ENCODE measurements at regions not wholly inside any gene's neighbourhood (a gene's known extent, or its start where the extent isn't known, plus 50 kb on each side); places are given as distances from the start of the nearest gene placed in this dataset.

GRCh38 chr22:34804604-34805003, 261.4 kb upstream of the ISX start:
- FAIRE-seq (no peak), ATAC-seq (no peak)
- POLR2A ChIA-PET, result no interaction called here

DNA sequence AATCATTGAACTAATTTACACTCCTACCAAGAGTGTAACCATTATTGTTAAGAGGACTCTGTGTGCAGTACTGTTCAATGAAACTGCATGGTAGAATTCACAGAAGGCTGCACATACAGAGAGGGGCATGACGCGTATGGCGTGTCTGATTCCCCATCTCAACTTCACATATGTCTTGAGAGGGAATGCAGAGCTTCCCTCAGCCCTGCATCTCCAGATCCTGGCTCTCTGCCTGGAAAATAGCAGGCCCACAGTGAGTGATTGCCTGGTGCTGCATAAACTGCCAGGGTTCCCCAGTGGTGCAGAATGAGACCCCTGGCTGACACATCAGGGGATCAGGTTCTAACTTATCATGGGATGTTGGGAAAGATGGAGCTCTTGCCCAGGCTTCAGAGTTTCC, 260.2 kb upstream of the ISX start:
- no peak for DNase-seq (ENCODE audit: low read depth in 1 of 2, low spot score in 1 of 2)
- 17% methylated on average over 2 of the region's 3 CpGs for WGBS (ENCODE audit: missing lambda C conversion rate)
- H3K9me3 ChIP-seq, result no peaks in the 10 kb centered on the region
- no peak for FAIRE-seq
- CTCF ChIA-PET, result no interaction called here
- POLR2A ChIA-PET, result no interaction called here
- no peak overlapping the region for H3K4me3 ChIP-seq
- TF ChIP-seq EP300 (IDR thresholded peaks at IDR 0.05) (no peak), MYC (IDR thresholded peaks at IDR 0.05; ENCODE audit: borderline replicate concordance, low read length) (no peak), ZNF302 (CRISPR knock-in tag; IDR thresholded peaks at IDR 0.05) (no peak), HOXB5 (CRISPR knock-in tag; IDR thresholded peaks at IDR 0.05) (no peak), KDM5A (IDR thresholded peaks at IDR 0.05) (no peak), PHF8 (IDR thresholded peaks at IDR 0.05; ENCODE audit: borderline replicate concordance, low read depth) (no peak), MAX (IDR thresholded peaks at IDR 0.05) (no peak), BHLHE40 (IDR thresholded peaks at IDR 0.05; ENCODE audit: low read depth, low read length) (no peak), NR3C1 (IDR thresholded peaks at IDR 0.05) (no peak), ZC3H11A (IDR thresholded peaks at IDR 0.05) (no peak), CTCF (IDR thresholded peaks at IDR 0.05) (no peak), ESRRA (IDR thresholded peaks at IDR 0.05; ENCODE audit: borderline replicate concordance, low read length) (no peak), CEBPB (IDR thresholded peaks at IDR 0.05) (no peak), HOXA7 (CRISPR knock-in tag; IDR thresholded peaks at IDR 0.05) (no peak), FOSL2 (IDR thresholded peaks at IDR 0.05) (no peak), FOSL2 (CRISPR knock-in tag; IDR thresholded peaks at IDR 0.05) (no peak)
- TF ChIP-seq, protein P1, sequence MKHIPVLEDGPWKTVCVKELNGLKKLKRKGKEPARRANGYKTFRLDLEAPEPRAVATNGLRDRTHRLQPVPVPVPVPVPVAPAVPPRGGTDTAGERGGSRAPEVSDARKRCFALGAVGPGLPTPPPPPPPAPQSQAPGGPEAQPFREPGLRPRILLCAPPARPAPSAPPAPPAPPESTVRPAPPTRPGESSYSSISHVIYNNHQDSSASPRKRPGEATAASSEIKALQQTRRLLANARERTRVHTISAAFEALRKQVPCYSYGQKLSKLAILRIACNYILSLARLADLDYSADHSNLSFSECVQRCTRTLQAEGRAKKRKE (CRISPR knock-in tag; IDR thresholded peaks at IDR 0.05; ENCODE audit: low read depth), result no peak
- TF ChIP-seq, protein P2, sequence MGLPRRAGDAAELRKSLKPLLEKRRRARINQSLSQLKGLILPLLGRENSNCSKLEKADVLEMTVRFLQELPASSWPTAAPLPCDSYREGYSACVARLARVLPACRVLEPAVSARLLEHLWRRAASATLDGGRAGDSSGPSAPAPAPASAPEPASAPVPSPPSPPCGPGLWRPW (IDR thresholded peaks at IDR 0.05), result no peak
- no peak overlapping the region for H3K27ac ChIP-seq
- no peak for ATAC-seq
- H3K4me1 ChIP-seq, result no peaks in the 10 kb centered on the region
- H3K4me2 ChIP-seq, result no peak overlapping the region

More at GRCh38 chr22:34804604-34805003, 261.4 kb upstream of the ISX start:
- TF ChIP-seq EHF (CRISPR knock-in tag; IDR thresholded peaks at IDR 0.05) (no peak), RARB (CRISPR knock-in tag; IDR thresholded peaks at IDR 0.05) (no peak), CHD4 (IDR thresholded peaks at IDR 0.05; ENCODE audit: borderline replicate concordance) (no peak), ZC3H11A (IDR thresholded peaks at IDR 0.05) (no peak), ESRRA (IDR thresholded peaks at IDR 0.05; ENCODE audit: borderline replicate concordance, low read length) (no peak)
- TF ChIP-seq, protein P3, sequence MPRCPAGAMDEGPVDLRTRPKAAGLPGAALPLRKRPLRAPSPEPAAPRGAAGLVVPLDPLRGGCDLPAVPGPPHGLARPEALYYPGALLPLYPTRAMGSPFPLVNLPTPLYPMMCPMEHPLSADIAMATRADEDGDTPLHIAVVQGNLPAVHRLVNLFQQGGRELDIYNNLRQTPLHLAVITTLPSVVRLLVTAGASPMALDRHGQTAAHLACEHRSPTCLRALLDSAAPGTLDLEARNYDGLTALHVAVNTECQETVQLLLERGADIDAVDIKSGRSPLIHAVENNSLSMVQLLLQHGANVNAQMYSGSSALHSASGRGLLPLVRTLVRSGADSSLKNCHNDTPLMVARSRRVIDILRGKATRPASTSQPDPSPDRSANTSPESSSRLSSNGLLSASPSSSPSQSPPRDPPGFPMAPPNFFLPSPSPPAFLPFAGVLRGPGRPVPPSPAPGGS (IDR thresholded peaks at IDR 0.05), result no peak
- TF ChIP-seq, protein P1 (CRISPR knock-in tag; IDR thresholded peaks at IDR 0.05; ENCODE audit: low read depth), result no peak
- TF ChIP-seq, protein P4, sequence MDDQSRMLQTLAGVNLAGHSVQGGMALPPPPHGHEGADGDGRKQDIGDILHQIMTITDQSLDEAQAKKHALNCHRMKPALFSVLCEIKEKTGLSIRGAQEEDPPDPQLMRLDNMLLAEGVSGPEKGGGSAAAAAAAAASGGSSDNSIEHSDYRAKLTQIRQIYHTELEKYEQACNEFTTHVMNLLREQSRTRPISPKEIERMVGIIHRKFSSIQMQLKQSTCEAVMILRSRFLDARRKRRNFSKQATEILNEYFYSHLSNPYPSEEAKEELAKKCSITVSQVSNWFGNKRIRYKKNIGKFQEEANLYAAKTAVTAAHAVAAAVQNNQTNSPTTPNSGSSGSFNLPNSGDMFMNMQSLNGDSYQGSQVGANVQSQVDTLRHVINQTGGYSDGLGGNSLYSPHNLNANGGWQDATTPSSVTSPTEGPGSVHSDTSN (IDR thresholded peaks at IDR 0.05), result no peak
- TF ChIP-seq, protein P2 (IDR thresholded peaks at IDR 0.05), result no peak
- Histone ChIP-seq H3K27ac (no peak overlapping the region), H3K4me1 (no peaks in the 10 kb centered on the region), H3K4me2 (no peak overlapping the region), H3K9me3 (no peaks in the 10 kb centered on the region), H3K4me3 (no peak overlapping the region)
- 0% methylated on average over 2 of the region's 2 CpGs for WGBS (ENCODE audit: missing lambda C conversion rate)
- DNase-seq (ENCODE audit: low read depth in 1 of 2, low spot score in 1 of 2), result no peak
- CTCF ChIA-PET, result interaction anchor here (1.0 kb wide), 1 partner anchor 352 kb away, joined by 3 read pairs; no protein-coding TSS in a partner anchor
